ENCODE measurements at regions not wholly inside any gene's neighbourhood (a gene's known extent, or its start where the extent isn't known, plus 50 kb on each side); places are given as distances from the start of the nearest gene placed in this dataset.

- H3K4me1 ChIP-seq: no peaks in the 10 kb centered on the region
- intact Hi-C loops (cut with DNase I): no loop called here
- TF ChIP-seq CTCF (IDR thresholded peaks at IDR 0.05): no peak
- H3K36me3 ChIP-seq: no peaks in the 10 kb centered on the region
- DNase-seq: no peak
- no peaks in the 10 kb centered on the region for H3K9me3 ChIP-seq
- H3K9ac ChIP-seq (ENCODE audit: low read depth in 2 of 2, low read length in 2 of 2): no peak overlapping the region
- H3K27ac ChIP-seq: no peak overlapping the region
- H3K4me3 ChIP-seq: no peak overlapping the region
- H3K27me3 ChIP-seq: no peaks in the 10 kb centered on the region
Measured at GRCh38 chr10:121033366-121033765, 182.2 kb downstream of the WDR11 start.

- Histone ChIP-seq H3K36me3 (no peaks in the 10 kb centered on the region), H3K9me3 (no peaks in the 10 kb centered on the region), H3K4me1 (no peaks in the 10 kb centered on the region), H3K4me3 (no peak overlapping the region), H3K9ac (ENCODE audit: low read depth in 2 of 2, low read length in 2 of 2) (no peak overlapping the region), H3K27ac (no peak overlapping the region), H3K27me3 (no peaks in the 10 kb centered on the region)
- no peak for TF ChIP-seq CTCF (IDR thresholded peaks at IDR 0.05)
- intact Hi-C loops (cut with DNase I): no loop called here
- no peak for DNase-seq
Measured at GRCh38 chr10:121036431-121036830, 185.3 kb downstream of the WDR11 start.

- no peak overlapping the region for H3K27ac ChIP-seq
- no peaks in the 10 kb centered on the region for H3K27me3 ChIP-seq
- H3K9me3 ChIP-seq: no peaks in the 10 kb centered on the region
- no peak for DNase-seq
- no peaks in the 10 kb centered on the region for H3K4me1 ChIP-seq
- no peak overlapping the region for H3K4me3 ChIP-seq
- H3K36me3 ChIP-seq: no peaks in the 10 kb centered on the region
- intact Hi-C loops (cut with DNase I): no loop called here
- H3K9ac ChIP-seq (ENCODE audit: low read depth in 2 of 2, low read length in 2 of 2): no peak overlapping the region
- no peak for TF ChIP-seq CTCF (IDR thresholded peaks at IDR 0.05)
Measured at GRCh38 chr10:121041499-121041898, 190.3 kb downstream of the WDR11 start.

- Histone ChIP-seq H3K4me3 (no peak overlapping the region), H3K27me3 (no peaks in the 10 kb centered on the region), H3K9me3 (no peaks in the 10 kb centered on the region), H3K4me1 (no peaks in the 10 kb centered on the region), H3K36me3 (no peaks in the 10 kb centered on the region), H3K27ac (no peak overlapping the region), H3K9ac (ENCODE audit: low read depth in 2 of 2, low read length in 2 of 2) (no peak overlapping the region)
- DNase-seq: no peak
- no peak for TF ChIP-seq CTCF (IDR thresholded peaks at IDR 0.05)
- intact Hi-C loops (cut with DNase I): no loop called here
Measured at GRCh38 chr10:121041906-121042305, 190.7 kb downstream of the WDR11 start.

GRCh38 chr10:121042342-121042741 lies 191.2 kb downstream of the WDR11 start:
- no peak for TF ChIP-seq CTCF (IDR thresholded peaks at IDR 0.05)
- no peak for DNase-seq
- Histone ChIP-seq H3K4me3 (no peak overlapping the region), H3K9me3 (no peaks in the 10 kb centered on the region), H3K27me3 (no peaks in the 10 kb centered on the region), H3K36me3 (no peaks in the 10 kb centered on the region), H3K4me1 (no peaks in the 10 kb centered on the region), H3K27ac (no peak overlapping the region), H3K9ac (ENCODE audit: low read depth in 2 of 2, low read length in 2 of 2) (no peak overlapping the region)
- intact Hi-C loops (cut with DNase I): no loop called here
